PC-9 (cell line): ENCODE measurements at regions not wholly inside any gene's neighbourhood (a gene's known extent, or its start where the extent isn't known, plus 50 kb on each side); places are given as distances from the start of the nearest gene placed in this dataset.

Experiments
- EZH2 ChIP-seq: fragments of 200-600 bp; sonication (generic); IDR thresholded peaks from 2 replicates; pipeline ENCODE4 v1.8.0; 2017; ENCODE audit warnings: antibody characterized with exemption, low read depth
- TF ChIP-seq, protein P1 (sequence below): fragments of 200-600 bp; sonication (generic); conservative IDR thresholded peaks from 2 replicates; pipeline ENCODE4 v1.6.1; 2017; ENCODE audit warnings: mixed run types, antibody characterized with exemption, mild to moderate bottlenecking, moderate library complexity

DNA sequence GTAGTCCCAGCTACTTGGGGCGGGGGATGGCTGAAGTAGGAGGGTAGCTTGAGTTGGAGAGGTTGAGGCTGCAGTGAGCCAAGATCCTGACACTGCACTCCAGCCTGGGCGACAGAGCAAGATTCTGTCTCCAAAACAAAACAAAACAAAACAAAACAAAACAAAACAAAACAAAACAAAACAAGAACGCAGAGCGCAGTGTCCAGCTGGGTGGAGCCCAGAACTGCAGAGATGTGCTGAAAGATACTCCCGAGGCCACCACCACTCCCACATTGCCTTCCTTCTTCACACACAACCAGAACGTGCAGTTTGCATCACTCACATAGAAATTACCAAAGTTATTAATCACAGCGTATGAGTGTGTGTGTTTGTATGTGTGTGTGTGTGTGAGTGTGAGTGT, 222.9 kb upstream of the ASIC2 start:
- TF ChIP-seq, protein P1, sequence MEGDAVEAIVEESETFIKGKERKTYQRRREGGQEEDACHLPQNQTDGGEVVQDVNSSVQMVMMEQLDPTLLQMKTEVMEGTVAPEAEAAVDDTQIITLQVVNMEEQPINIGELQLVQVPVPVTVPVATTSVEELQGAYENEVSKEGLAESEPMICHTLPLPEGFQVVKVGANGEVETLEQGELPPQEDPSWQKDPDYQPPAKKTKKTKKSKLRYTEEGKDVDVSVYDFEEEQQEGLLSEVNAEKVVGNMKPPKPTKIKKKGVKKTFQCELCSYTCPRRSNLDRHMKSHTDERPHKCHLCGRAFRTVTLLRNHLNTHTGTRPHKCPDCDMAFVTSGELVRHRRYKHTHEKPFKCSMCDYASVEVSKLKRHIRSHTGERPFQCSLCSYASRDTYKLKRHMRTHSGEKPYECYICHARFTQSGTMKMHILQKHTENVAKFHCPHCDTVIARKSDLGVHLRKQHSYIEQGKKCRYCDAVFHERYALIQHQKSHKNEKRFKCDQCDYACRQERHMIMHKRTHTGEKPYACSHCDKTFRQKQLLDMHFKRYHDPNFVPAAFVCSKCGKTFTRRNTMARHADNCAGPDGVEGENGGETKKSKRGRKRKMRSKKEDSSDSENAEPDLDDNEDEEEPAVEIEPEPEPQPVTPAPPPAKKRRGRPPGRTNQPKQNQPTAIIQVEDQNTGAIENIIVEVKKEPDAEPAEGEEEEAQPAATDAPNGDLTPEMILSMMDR: no peak
- TF ChIP-seq EZH2: no peak
